Fibroblast of lung (primary cell): ENCODE measurements at regions not wholly inside any gene's neighbourhood (a gene's known extent, or its start where the extent isn't known, plus 50 kb on each side); places are given as distances from the start of the nearest gene placed in this dataset.

Experiments used
- EZH2 ChIP-seq: IDR thresholded peaks from 2 replicates; pipeline ENCODE4 v1.5.1; 2012; ENCODE audit warnings: low read length, control low read depth, mild to moderate bottlenecking; ENCODE audit errors: missing control alignments
- TF ChIP-seq, protein P1 (sequence below), 2 donors: IDR thresholded peaks in 1 of 2; conservative IDR thresholded peaks in 1 of 2; 1 replicate in 1 of 2; 2 replicates in 1 of 2; pipeline ENCODE4 v1.5.1; 2011 to 2012; ENCODE audit warnings: low read length in 2 of 2, control low read depth in 1 of 2, inconsistent platforms in 1 of 2, low read depth in 1 of 2, mild to moderate bottlenecking in 1 of 2

DNA sequence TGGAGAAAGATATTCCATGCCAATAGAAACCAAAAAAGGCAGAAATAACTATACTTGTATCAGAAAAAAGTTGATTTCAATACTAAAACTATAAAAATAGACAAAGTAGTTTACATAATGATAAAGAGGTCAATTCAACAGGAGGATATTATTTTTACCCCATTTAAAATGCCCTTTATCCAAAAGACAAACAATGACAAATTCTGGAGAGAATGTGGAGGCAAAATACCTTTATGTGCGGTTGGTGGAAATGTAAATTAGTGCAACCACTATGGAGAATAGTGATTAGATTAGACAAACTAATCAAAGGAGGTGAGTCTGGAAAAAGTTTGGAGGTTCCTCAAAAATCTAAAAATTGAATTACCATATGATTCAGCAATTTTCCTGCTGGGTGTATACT, 1262.3 kb downstream of the GRIK2 start:
- TF ChIP-seq, protein P1, sequence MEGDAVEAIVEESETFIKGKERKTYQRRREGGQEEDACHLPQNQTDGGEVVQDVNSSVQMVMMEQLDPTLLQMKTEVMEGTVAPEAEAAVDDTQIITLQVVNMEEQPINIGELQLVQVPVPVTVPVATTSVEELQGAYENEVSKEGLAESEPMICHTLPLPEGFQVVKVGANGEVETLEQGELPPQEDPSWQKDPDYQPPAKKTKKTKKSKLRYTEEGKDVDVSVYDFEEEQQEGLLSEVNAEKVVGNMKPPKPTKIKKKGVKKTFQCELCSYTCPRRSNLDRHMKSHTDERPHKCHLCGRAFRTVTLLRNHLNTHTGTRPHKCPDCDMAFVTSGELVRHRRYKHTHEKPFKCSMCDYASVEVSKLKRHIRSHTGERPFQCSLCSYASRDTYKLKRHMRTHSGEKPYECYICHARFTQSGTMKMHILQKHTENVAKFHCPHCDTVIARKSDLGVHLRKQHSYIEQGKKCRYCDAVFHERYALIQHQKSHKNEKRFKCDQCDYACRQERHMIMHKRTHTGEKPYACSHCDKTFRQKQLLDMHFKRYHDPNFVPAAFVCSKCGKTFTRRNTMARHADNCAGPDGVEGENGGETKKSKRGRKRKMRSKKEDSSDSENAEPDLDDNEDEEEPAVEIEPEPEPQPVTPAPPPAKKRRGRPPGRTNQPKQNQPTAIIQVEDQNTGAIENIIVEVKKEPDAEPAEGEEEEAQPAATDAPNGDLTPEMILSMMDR (conservative IDR thresholded peaks at IDR 0.05 in 1 of 2, IDR thresholded peaks at IDR 0.05 in 1 of 2; ENCODE audit: low read depth in 1 of 2, low read length in 2 of 2) = no peak
- no peak for TF ChIP-seq EZH2
